GM21717 (cell line): ENCODE measurements at regions not wholly inside any gene's neighbourhood (a gene's known extent, or its start where the extent isn't known, plus 50 kb on each side); places are given as distances from the start of the nearest gene placed in this dataset.

ENCODE experiments used
- ATAC-seq: cut with Tn5 transposase; IDR thresholded peaks from one replicate; pipeline ENCODE4 v1.9.1; 2021; ENCODE audit warnings: mild to moderate bottlenecking, moderate library complexity; ENCODE audit not compliant: unreplicated experiment

- ATAC-seq: no peak
These were observed 139.8 kb upstream of the SLC30A5 start for GRCh38 chr5:68953875-68954617.

GRCh38 chr5:68954618-68954910 is 139.2 kb upstream of the SLC30A5 start:
- no peak for ATAC-seq

- no peak for ATAC-seq
These were observed 136.2 kb upstream of the SLC30A5 start for GRCh38 chr5:68957591-68957990.

GRCh38 chr5:68958428-68958827 is 135.4 kb upstream of the SLC30A5 start:
- no peak for ATAC-seq

- no peak for ATAC-seq
These were observed 133.4 kb upstream of the SLC30A5 start for GRCh38 chr5:68960456-68960855.

- ATAC-seq: no peak
These were observed 132.9 kb upstream of the SLC30A5 start for GRCh38 chr5:68960961-68961360.

- ATAC-seq: no peak
These were observed 132.1 kb upstream of the SLC30A5 start for GRCh38 chr5:68961762-68962161.

GRCh38 chr5:68962757-68963484 is 130.9 kb upstream of the SLC30A5 start:
- no peak for ATAC-seq

- no peak for ATAC-seq
These were observed 129.1 kb upstream of the SLC30A5 start for GRCh38 chr5:68964679-68965078.

GRCh38 chr5:68965926-68966325 is 127.9 kb upstream of the SLC30A5 start:
- ATAC-seq: no peak

- ATAC-seq: no peak
These were observed 127.2 kb upstream of the SLC30A5 start for GRCh38 chr5:68966596-68966995.

GRCh38 chr5:68968429-68968828 is 125.4 kb upstream of the SLC30A5 start:
- ATAC-seq: no peak

GRCh38 chr5:68970617-68971016 is 123.2 kb upstream of the SLC30A5 start:
- no peak for ATAC-seq

- no peak for ATAC-seq
These were observed 120.1 kb upstream of the SLC30A5 start for GRCh38 chr5:68973696-68974095.

- no peak for ATAC-seq
These were observed 110.8 kb upstream of the SLC30A5 start for GRCh38 chr5:68983043-68983442.

GRCh38 chr5:68983959-68984358 is 109.9 kb upstream of the SLC30A5 start:
- ATAC-seq: no peak

GRCh38 chr5:68991279-68992084 is 102.3 kb upstream of the SLC30A5 start:
- ATAC-seq: no peak

GRCh38 chr5:68994645-68995044 is 99.2 kb upstream of the SLC30A5 start:
- ATAC-seq: peak; percentile 62

GRCh38 chr5:68995845-68996545 is 97.8 kb upstream of the SLC30A5 start:
- ATAC-seq: no peak

GRCh38 chr5:68999181-68999580 is 94.6 kb upstream of the SLC30A5 start:
- no peak for ATAC-seq

GRCh38 chr5:69000216-69000919 is 93.4 kb upstream of the SLC30A5 start:
- no peak for ATAC-seq
